Activated naive CD8-positive, alpha-beta T cell treated with anti-CD3 and anti-CD28 coated beads for 36 hours (primary cell): ENCODE measurements at regions not wholly inside any gene's neighbourhood (a gene's known extent, or its start where the extent isn't known, plus 50 kb on each side); places are given as distances from the start of the nearest gene placed in this dataset.

Source experiments
- DNase-seq: peaks from one replicate; pipeline ENCODE4 v3.0.0; 2021
- H3K27ac Mint-ChIP-seq: one replicate; pipeline ENCODE4 v1.8.0; 2022; ENCODE audit warnings: mild to moderate bottlenecking, moderate library complexity, mixed read lengths
- H3K27me3 Mint-ChIP-seq: one replicate; pipeline ENCODE4 v1.8.0; 2022; ENCODE audit warnings: mild to moderate bottlenecking, mixed read lengths
- H3K36me3 Mint-ChIP-seq: one replicate; pipeline ENCODE4 v1.8.0; 2021; ENCODE audit warnings: mild to moderate bottlenecking, mixed read lengths
- H3K4me1 Mint-ChIP-seq: one replicate; pipeline ENCODE4 v1.8.0; 2021; ENCODE audit warnings: mixed read lengths
- H3K4me3 Mint-ChIP-seq: one replicate; pipeline ENCODE4 v1.8.0; 2022; ENCODE audit warnings: mild to moderate bottlenecking, moderate library complexity, mixed read lengths
- H3K9me3 Mint-ChIP-seq: one replicate; pipeline ENCODE4 v1.8.0; 2022; ENCODE audit warnings: mixed read lengths

GRCh38 chr2:9755008-9755407 lies 88.3 kb upstream of the TAF1B start:
- Mint-ChIP-seq H3K4me3 (no peak overlapping the region), H3K27ac (no peak overlapping the region), H3K4me1 (peaks cover 29% of the 10 kb centered on the region), H3K36me3 (no peaks in the 10 kb centered on the region), H3K9me3 (no peaks in the 10 kb centered on the region), H3K27me3 (peaks cover 64% of the 10 kb centered on the region)
- DNase-seq, result no peak

GRCh38 chr2:9755638-9756037 lies 87.6 kb upstream of the TAF1B start:
- Mint-ChIP-seq H3K9me3 (no peaks in the 10 kb centered on the region), H3K36me3 (no peaks in the 10 kb centered on the region), H3K4me3 (no peak overlapping the region), H3K27ac (no peak overlapping the region), H3K4me1 (peaks cover 30% of the 10 kb centered on the region), H3K27me3 (peaks cover 64% of the 10 kb centered on the region)
- DNase-seq, result no peak

- Mint-ChIP-seq H3K4me1 (peaks cover 31% of the 10 kb centered on the region), H3K27me3 (peaks cover 63% of the 10 kb centered on the region), H3K27ac (no peak overlapping the region)
These were observed 86.5 kb upstream of the TAF1B start for GRCh38 chr2:9756692-9757250.

GRCh38 chr2:9757501-9758264 lies 85.6 kb upstream of the TAF1B start:
- Mint-ChIP-seq H3K4me3 (no peak overlapping the region), H3K36me3 (no peaks in the 10 kb centered on the region), H3K9me3 (no peaks in the 10 kb centered on the region), H3K27me3 (peaks cover 54% of the 10 kb centered on the region), H3K4me1 (peaks cover 25% of the 10 kb centered on the region), H3K27ac (no peak overlapping the region)
- DNase-seq, result no peak

More at GRCh38 chr2:9756692-9757250, 86.5 kb upstream of the TAF1B start:
- DNase-seq, result no peak
- no peak overlapping the region for H3K4me3 Mint-ChIP-seq
- no peaks in the 10 kb centered on the region for H3K9me3 Mint-ChIP-seq
- H3K36me3 Mint-ChIP-seq, result no peaks in the 10 kb centered on the region

GRCh38 chr2:9758741-9759140 lies 84.5 kb upstream of the TAF1B start:
- no peaks in the 10 kb centered on the region for H3K36me3 Mint-ChIP-seq
- no peak for DNase-seq
- H3K27me3 Mint-ChIP-seq, result peaks cover 48% of the 10 kb centered on the region
- peaks cover 17% of the 10 kb centered on the region for H3K4me1 Mint-ChIP-seq
- no peak overlapping the region for H3K4me3 Mint-ChIP-seq
- H3K27ac Mint-ChIP-seq, result no peak overlapping the region
- no peaks in the 10 kb centered on the region for H3K9me3 Mint-ChIP-seq

- H3K4me3 Mint-ChIP-seq, result no peak overlapping the region
- H3K9me3 Mint-ChIP-seq, result no peaks in the 10 kb centered on the region
- DNase-seq, result no peak
- H3K4me1 Mint-ChIP-seq, result peaks cover 7% of the 10 kb centered on the region
- H3K27me3 Mint-ChIP-seq, result peaks cover 34% of the 10 kb centered on the region
- H3K36me3 Mint-ChIP-seq, result no peaks in the 10 kb centered on the region
- H3K27ac Mint-ChIP-seq, result no peak overlapping the region
These were observed 83.0 kb upstream of the TAF1B start for GRCh38 chr2:9760069-9760901.

GRCh38 chr2:9760902-9761228 lies 82.4 kb upstream of the TAF1B start:
- DNase-seq, result no peak
- H3K36me3 Mint-ChIP-seq, result no peaks in the 10 kb centered on the region
- H3K4me1 Mint-ChIP-seq, result peaks cover 7% of the 10 kb centered on the region
- no peak overlapping the region for H3K4me3 Mint-ChIP-seq
- H3K27ac Mint-ChIP-seq, result no peak overlapping the region
- H3K9me3 Mint-ChIP-seq, result no peaks in the 10 kb centered on the region
- peaks cover 29% of the 10 kb centered on the region for H3K27me3 Mint-ChIP-seq

GRCh38 chr2:9761577-9761976 lies 81.7 kb upstream of the TAF1B start:
- H3K9me3 Mint-ChIP-seq, result no peaks in the 10 kb centered on the region
- peaks cover 23% of the 10 kb centered on the region for H3K27me3 Mint-ChIP-seq
- H3K4me3 Mint-ChIP-seq, result no peak overlapping the region
- no peak overlapping the region for H3K27ac Mint-ChIP-seq
- DNase-seq, result no peak
- peaks cover 7% of the 10 kb centered on the region for H3K4me1 Mint-ChIP-seq
- no peaks in the 10 kb centered on the region for H3K36me3 Mint-ChIP-seq

GRCh38 chr2:9762164-9762563 lies 81.1 kb upstream of the TAF1B start:
- Mint-ChIP-seq H3K27me3 (peaks cover 20% of the 10 kb centered on the region), H3K9me3 (no peaks in the 10 kb centered on the region), H3K36me3 (no peaks in the 10 kb centered on the region), H3K4me3 (no peak overlapping the region), H3K4me1 (peaks cover 7% of the 10 kb centered on the region), H3K27ac (no peak overlapping the region)
- DNase-seq, result no peak

- peaks cover 12% of the 10 kb centered on the region for H3K27me3 Mint-ChIP-seq
- no peak overlapping the region for H3K4me3 Mint-ChIP-seq
- H3K4me1 Mint-ChIP-seq, result peaks cover 3% of the 10 kb centered on the region
- H3K27ac Mint-ChIP-seq, result no peak overlapping the region
- no peaks in the 10 kb centered on the region for H3K9me3 Mint-ChIP-seq
- H3K36me3 Mint-ChIP-seq, result no peaks in the 10 kb centered on the region
- no peak for DNase-seq
These were observed 80.3 kb upstream of the TAF1B start for GRCh38 chr2:9762941-9763340.

- Mint-ChIP-seq H3K4me1 (peaks cover 3% of the 10 kb centered on the region), H3K27ac (no peak overlapping the region), H3K4me3 (no peak overlapping the region)
These were observed 79.7 kb upstream of the TAF1B start for GRCh38 chr2:9763356-9764152.

GRCh38 chr2:9764153-9764778 lies 79.0 kb upstream of the TAF1B start:
- DNase-seq, result no peak
- no peaks in the 10 kb centered on the region for H3K36me3 Mint-ChIP-seq
- H3K4me1 Mint-ChIP-seq, result peaks cover 4% of the 10 kb centered on the region
- no peak overlapping the region for H3K4me3 Mint-ChIP-seq
- no peaks in the 10 kb centered on the region for H3K27me3 Mint-ChIP-seq
- H3K9me3 Mint-ChIP-seq, result no peaks in the 10 kb centered on the region
- H3K27ac Mint-ChIP-seq, result no peak overlapping the region

More at GRCh38 chr2:9763356-9764152, 79.7 kb upstream of the TAF1B start:
- Mint-ChIP-seq H3K36me3 (no peaks in the 10 kb centered on the region), H3K27me3 (peaks cover 6% of the 10 kb centered on the region), H3K9me3 (no peaks in the 10 kb centered on the region)
- DNase-seq, result no peak

- Mint-ChIP-seq H3K36me3 (no peaks in the 10 kb centered on the region), H3K4me3 (no peak overlapping the region)
These were observed 77.4 kb upstream of the TAF1B start for GRCh38 chr2:9765611-9766531.

More at GRCh38 chr2:9765611-9766531, 77.4 kb upstream of the TAF1B start:
- no peak overlapping the region for H3K27ac Mint-ChIP-seq
- no peaks in the 10 kb centered on the region for H3K9me3 Mint-ChIP-seq
- DNase-seq, result no peak
- no peaks in the 10 kb centered on the region for H3K27me3 Mint-ChIP-seq
- peaks cover 7% of the 10 kb centered on the region for H3K4me1 Mint-ChIP-seq
